ENCODE measurements at regions not wholly inside any gene's neighbourhood (a gene's known extent, or its start where the extent isn't known, plus 50 kb on each side); places are given as distances from the start of the nearest gene placed in this dataset.
A peak's percentile ranks its signal among the peaks of the same experiment; 100 is the strongest.

DNA sequence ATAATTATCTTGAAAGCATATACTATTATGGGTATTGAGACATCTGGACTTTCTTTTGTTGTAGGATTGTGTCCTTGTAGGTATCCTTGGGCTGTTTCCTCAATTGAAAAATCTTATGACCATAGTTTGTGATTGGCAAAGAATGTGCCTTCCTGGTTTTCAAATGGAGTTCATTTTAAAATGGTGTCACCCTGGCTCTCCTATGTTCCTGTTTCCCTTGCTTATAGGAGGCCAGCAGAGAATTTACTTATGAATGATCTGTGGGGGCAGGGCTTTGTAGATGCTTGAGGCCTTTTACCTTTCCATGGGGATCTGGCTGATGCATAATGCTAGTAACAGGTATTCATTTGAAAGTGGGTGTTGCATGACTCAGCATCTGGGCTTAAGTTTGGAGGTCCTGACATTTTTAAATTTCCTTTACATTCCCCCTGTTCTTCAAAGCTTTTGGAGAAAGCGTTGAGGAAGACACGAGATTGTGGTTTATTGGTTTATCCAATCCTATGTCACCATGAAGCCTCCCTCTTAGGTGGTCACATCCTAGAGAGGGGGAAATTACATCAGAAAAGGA is 135.0 kb upstream of the PROKR2 start:
- TF ChIP-seq, protein P1, sequence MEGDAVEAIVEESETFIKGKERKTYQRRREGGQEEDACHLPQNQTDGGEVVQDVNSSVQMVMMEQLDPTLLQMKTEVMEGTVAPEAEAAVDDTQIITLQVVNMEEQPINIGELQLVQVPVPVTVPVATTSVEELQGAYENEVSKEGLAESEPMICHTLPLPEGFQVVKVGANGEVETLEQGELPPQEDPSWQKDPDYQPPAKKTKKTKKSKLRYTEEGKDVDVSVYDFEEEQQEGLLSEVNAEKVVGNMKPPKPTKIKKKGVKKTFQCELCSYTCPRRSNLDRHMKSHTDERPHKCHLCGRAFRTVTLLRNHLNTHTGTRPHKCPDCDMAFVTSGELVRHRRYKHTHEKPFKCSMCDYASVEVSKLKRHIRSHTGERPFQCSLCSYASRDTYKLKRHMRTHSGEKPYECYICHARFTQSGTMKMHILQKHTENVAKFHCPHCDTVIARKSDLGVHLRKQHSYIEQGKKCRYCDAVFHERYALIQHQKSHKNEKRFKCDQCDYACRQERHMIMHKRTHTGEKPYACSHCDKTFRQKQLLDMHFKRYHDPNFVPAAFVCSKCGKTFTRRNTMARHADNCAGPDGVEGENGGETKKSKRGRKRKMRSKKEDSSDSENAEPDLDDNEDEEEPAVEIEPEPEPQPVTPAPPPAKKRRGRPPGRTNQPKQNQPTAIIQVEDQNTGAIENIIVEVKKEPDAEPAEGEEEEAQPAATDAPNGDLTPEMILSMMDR (IDR thresholded peaks at IDR 0.05; ENCODE audit: low read depth, low read length), result no peak
- no peak overlapping the region for H3K4me3 ChIP-seq (ENCODE audit: low read depth, low read length)

DNA sequence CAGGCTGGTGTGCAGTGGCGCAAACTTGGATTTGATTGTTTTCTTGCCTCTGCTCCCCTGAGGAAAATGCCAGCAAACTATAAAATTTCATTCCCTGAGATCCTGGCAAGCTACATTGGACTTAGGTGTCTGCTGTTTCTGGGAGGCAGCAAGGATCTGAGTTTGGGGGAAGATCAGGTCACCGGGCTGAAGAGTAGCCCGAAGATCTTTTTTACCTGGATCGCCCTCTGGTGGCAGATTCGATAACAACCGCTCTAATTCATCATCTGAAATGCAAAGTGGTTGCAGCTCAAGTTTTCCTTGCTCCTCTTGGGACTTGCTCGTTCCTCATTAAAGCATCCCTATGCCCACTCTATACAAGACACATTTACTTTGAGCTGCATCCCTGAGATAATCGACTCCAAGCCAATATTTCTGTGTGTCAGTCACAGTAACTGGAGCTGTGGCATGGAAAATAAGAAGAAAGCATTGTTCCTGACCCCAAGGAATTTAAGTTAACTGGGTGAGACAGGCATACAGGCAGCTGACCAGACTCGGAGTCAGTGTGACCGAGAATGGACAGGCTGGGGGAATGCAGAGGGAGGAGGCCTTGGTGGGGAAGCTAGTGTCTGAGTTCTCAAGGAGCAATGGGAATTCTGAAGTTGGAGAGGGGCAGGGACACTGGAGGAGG is 131.8 kb upstream of the PROKR2 start:
- H3K4me3 ChIP-seq (ENCODE audit: low read depth, low read length), result no peak overlapping the region
- TF ChIP-seq, protein P1 (IDR thresholded peaks at IDR 0.05; ENCODE audit: low read depth, low read length), result peak; percentile 64

DNA sequence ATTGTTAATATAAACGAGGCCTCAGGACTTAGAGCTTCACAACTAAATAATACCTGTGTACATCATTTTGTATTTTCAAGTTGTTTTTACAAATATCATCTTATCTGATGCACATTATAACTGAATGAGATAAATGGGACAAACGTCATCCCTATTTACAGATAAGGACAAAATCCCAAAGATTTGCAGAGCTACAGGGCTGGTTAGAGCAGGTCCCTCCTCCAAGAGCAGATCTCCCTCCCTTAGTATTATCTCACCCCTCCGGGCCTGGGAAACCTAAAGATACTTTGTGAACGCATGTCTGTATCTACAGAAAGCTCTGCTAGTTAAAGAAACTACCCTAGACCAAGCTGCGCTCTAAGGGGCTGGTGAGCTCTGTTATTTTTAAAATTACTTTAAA is 130.4 kb upstream of the PROKR2 start:
- TF ChIP-seq, protein P1 (IDR thresholded peaks at IDR 0.05; ENCODE audit: low read depth, low read length), result no peak
- no peak overlapping the region for H3K4me3 ChIP-seq (ENCODE audit: low read depth, low read length)

DNA sequence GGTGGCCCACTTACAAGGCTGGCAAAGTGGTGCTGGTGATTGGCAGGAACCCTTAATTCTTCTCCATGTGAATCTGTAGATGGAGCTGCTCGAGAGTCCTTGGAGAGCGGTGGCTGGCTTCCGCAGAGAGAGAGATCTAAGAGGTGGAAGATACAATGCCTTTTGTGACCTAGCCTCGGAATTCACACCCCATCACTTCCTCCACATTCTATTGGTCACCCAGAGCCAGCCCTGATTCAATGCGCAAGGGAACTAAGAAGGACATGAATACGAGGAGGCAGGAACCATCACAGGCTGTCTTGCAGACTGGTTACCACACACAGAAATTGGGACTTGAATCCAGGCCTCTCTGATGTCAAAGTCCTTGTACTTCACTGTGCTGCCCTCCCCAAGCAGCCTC is 128.9 kb upstream of the PROKR2 start:
- TF ChIP-seq, protein P1 (IDR thresholded peaks at IDR 0.05; ENCODE audit: low read depth, low read length), result no peak
- no peak overlapping the region for H3K4me3 ChIP-seq (ENCODE audit: low read depth, low read length)

DNA sequence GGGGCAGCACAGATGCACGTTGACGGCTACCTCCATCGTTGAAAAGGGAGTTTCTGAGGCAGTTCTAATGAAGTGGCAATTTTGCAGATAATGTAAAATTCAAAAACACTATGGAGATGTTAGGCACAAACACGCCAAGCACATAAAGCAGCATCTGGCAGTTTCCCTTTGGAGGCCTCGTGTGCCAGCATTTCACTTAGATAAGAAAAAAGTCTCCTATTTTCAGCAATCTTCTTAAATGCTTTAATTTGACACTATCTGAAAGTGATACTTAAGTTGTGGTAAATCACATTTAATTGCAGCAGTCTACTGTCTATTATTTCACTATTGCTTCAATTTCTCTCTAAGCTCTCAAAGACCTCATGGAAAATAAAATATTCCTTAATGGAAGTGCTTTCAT is 125.3 kb upstream of the PROKR2 start:
- TF ChIP-seq, protein P1 (IDR thresholded peaks at IDR 0.05; ENCODE audit: low read depth, low read length), result no peak
- no peak overlapping the region for H3K4me3 ChIP-seq (ENCODE audit: low read depth, low read length)

DNA sequence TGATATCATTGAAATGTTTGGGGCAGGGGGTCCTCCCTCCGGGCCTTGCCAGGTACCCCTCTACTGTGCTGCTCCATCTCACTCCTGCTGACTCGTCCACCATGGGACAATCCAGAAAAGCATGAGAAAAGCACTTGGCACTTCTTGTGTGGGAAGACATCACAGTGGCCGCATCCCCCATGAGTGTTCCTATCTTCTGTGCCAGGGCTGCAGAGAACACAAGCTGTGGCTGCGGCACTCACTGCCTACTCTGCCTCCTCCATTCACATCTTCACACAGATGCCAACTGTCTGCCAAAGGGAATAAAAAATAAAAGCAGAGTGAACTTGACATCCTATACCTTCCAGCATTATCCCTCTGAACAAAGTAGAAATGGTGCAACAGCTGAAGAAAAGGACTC is 117.4 kb upstream of the PROKR2 start:
- TF ChIP-seq, protein P1 (IDR thresholded peaks at IDR 0.05; ENCODE audit: low read depth, low read length), result no peak
- no peak overlapping the region for H3K4me3 ChIP-seq (ENCODE audit: low read depth, low read length)

DNA sequence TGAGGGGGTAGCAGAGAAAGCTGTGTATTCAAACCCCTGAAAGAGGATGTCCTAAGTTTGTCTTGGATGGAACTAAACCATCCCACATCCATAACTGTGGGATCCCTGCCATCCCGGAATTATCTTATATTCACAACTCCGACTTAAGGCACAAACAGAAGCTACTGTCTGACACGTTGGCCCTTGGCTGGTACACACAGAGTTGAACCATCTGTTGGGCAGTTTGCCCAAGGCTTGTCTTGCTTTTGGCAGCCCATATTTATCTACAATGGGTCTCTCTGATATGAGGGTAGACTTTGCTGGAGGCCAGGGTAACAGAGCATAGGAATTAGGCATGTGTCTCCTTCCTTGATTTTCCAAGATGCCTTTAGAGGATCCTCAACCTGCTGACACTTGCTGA is 116.6 kb upstream of the PROKR2 start:
- TF ChIP-seq, protein P1 (IDR thresholded peaks at IDR 0.05; ENCODE audit: low read depth, low read length), result no peak
- H3K4me3 ChIP-seq (ENCODE audit: low read depth, low read length), result no peak overlapping the region
